K562 (cell line): ENCODE measurements at regions not wholly inside any gene's neighbourhood (a gene's known extent, or its start where the extent isn't known, plus 50 kb on each side); places are given as distances from the start of the nearest gene placed in this dataset.

ENCODE experiments used
- ATAC-seq: fragments of 200-7000 bp; cut with Tn5 transposase; 3 replicates; pipeline ENCODE4 v1.9.1; 2020; ENCODE audit warnings: moderate library complexity
- BruUV-seq: library from RNA; stranded (reverse); fragments of 400-500 nt; replicated peaks from 2 replicates; lab custom pipeline; 2021; lab: Mats Ljungman, UMichigan
- CTCF ChIA-PET: fragments of 300-600 bp; formaldehyde crosslinking; extraction: SDS; loops from one replicate; lab custom pipeline; 2021; ENCODE audit warnings: low intra/inter-chr PET ratio; lab: Yijun Ruan, JAX
- POLR2A ChIA-PET: fragments of 300-600, 350-650 bp; sonication (Branson Sonifier 250); formaldehyde crosslinking; extraction: SDS; loops from one replicate; lab custom pipeline; 2021; ENCODE audit warnings: antibody characterized with exemption, inconsistent platforms; lab: Yijun Ruan, JAX
- DNase-seq, 4 experiments: peaks; one replicate each; pipeline versions ENCODE4 v3.0.0 to v3.0.0-alpha.2; 2011 to 2018; ENCODE audit warnings: low spot score in 3 of 4, mixed read lengths in 3 of 4; ENCODE audit errors: extremely low read depth in 1 of 4
- FAIRE-seq: peaks from 2 replicates; lab custom pipeline; 2011; peaks lifted over from hg19 to GRCh38; lab: Jason Lieb, UNC
- H2AFZ ChIP-seq: 2 replicates; pipeline ENCODE4 v1.6.0; 2011; ENCODE audit warnings: low read depth, low read length, control low read depth, inconsistent platforms
- H3K27ac ChIP-seq: fragments of 200-600 bp; 3 replicates; pipeline ENCODE4 v1.8.0; 2011; ENCODE audit warnings: low read depth, mild to moderate bottlenecking, control low read depth, inconsistent platforms, low read length, moderate library complexity, mixed read lengths; ENCODE audit errors: extremely low read depth
- H3K27me3 ChIP-seq, 2 experiments: fragments of 300-600 bp in 1 of 2; 2 replicates in 1 of 2; 3 replicates in 1 of 2; pipeline versions ENCODE4 v1.6.0 to v1.8.0; 2011; ENCODE audit warnings: inconsistent platforms in 2 of 2, low read length in 2 of 2, mild to moderate bottlenecking in 1 of 2, mixed read lengths in 1 of 2, moderate library complexity in 1 of 2; ENCODE audit not compliant: control insufficient read depth in 2 of 2, insufficient read depth in 2 of 2
- H3K36me3 ChIP-seq: fragments of 300-600 bp; 3 replicates; pipeline ENCODE4 v1.8.0; 2011; ENCODE audit warnings: mild to moderate bottlenecking, low read length, inconsistent platforms; ENCODE audit not compliant: control insufficient read depth, insufficient read depth
- H3K4me1 ChIP-seq, 2 experiments: fragments of 200-600 bp in 1 of 2; replicated peaks in 1 of 2; 2 replicates in 1 of 2; 3 replicates in 1 of 2; pipeline versions ENCODE4 v1.5.1 to v1.8.0; 2011; ENCODE audit warnings: inconsistent platforms in 2 of 2, low read length in 2 of 2, mild to moderate bottlenecking in 1 of 2, mixed read lengths in 1 of 2, moderate library complexity in 1 of 2; ENCODE audit not compliant: control insufficient read depth in 2 of 2, insufficient read depth in 2 of 2
- H3K4me2 ChIP-seq: 2 replicates; pipeline ENCODE4 v1.6.1; 2011; ENCODE audit warnings: low read length, control low read depth, inconsistent platforms, mixed read lengths; ENCODE audit not compliant: insufficient read depth
- H3K4me3 ChIP-seq: fragments of 200-600 bp; sonication (generic), shearing (Covaris generic); 2 replicates; pipeline ENCODE4 v1.5.1; 2016; ENCODE audit warnings: control low read depth, inconsistent platforms
- H3K79me2 ChIP-seq: fragments of 200-600 bp; 3 replicates; pipeline ENCODE4 v1.8.0; 2011; ENCODE audit warnings: low read length, inconsistent platforms; ENCODE audit not compliant: control insufficient read depth, insufficient read depth
- H3K9ac ChIP-seq, 2 experiments: 2 replicates each; pipeline versions ENCODE4 v1.6.0 to v1.6.1; 2011; ENCODE audit warnings: low read depth in 2 of 2, low read length in 2 of 2, control low read depth in 1 of 2, inconsistent platforms in 1 of 2, mild to moderate bottlenecking in 1 of 2, mixed read lengths in 1 of 2; ENCODE audit not compliant: insufficient read depth in 1 of 2
- H3K9me1 ChIP-seq: one replicate; pipeline ENCODE4 v1.6.0; 2011; ENCODE audit warnings: inconsistent platforms, mild to moderate bottlenecking, low read length, moderate library complexity; ENCODE audit not compliant: control insufficient read depth, insufficient read depth
- H3K9me3 ChIP-seq: replicated peaks from 2 replicates; pipeline ENCODE4 v1.5.1; 2011; ENCODE audit warnings: low read depth, low read length, inconsistent platforms; ENCODE audit not compliant: control insufficient read depth, insufficient read depth
- H4K20me1 ChIP-seq: replicated peaks from 2 replicates; pipeline ENCODE4 v1.6.1; 2011; ENCODE audit warnings: low read length, inconsistent platforms, mixed read lengths; ENCODE audit not compliant: control insufficient read depth, insufficient read depth
- DDX20 ChIP-seq: fragments of 450-650 bp; IDR thresholded peaks from 2 replicates; pipeline ENCODE4 v1.6.1; 2016; ENCODE audit warnings: missing genetic modification characterization, low read depth, mild to moderate bottlenecking, missing compliant biosample characterization, moderate library complexity
- FIP1L1 ChIP-seq: fragments of 200-400 bp; formaldehyde crosslinking; IDR thresholded peaks from 2 replicates; pipeline ENCODE4 v1.6.1; 2018; ENCODE audit warnings: mild to moderate bottlenecking, low read depth, low read length; ENCODE audit not compliant: poor library complexity, severe bottlenecking
- FOXO4 ChIP-seq: fragments of 450-650 bp; formaldehyde crosslinking; IDR thresholded peaks from 2 replicates; pipeline ENCODE4 v1.4.0; 2020; ENCODE audit warnings: mild to moderate bottlenecking, moderate library complexity
- HDAC1 ChIP-seq, 2 experiments: fragments of 450-650 bp; IDR thresholded peaks; 2 replicates each; pipeline ENCODE4 v1.6.1; 2016 to 2017; ENCODE audit warnings: inconsistent platforms in 1 of 2, mild to moderate bottlenecking in 1 of 2, moderate library complexity in 1 of 2
- ILF3 ChIP-seq: fragments of 450-650 bp; IDR thresholded peaks from 2 replicates; pipeline ENCODE4 v1.6.1; 2018; ENCODE audit warnings: antibody characterized with exemption, mild to moderate bottlenecking, moderate library complexity, borderline replicate concordance
- KAT8 ChIP-seq: fragments of 450-650 bp; IDR thresholded peaks from 2 replicates; pipeline ENCODE4 v1.6.1; 2016; ENCODE audit warnings: low read depth, mild to moderate bottlenecking
- MAZ ChIP-seq, 2 experiments: fragments of 450-650 bp in 1 of 2; sonication (generic) in 1 of 2; formaldehyde crosslinking; IDR thresholded peaks in 1 of 2; conservative IDR thresholded peaks in 1 of 2; 2 replicates each; pipeline versions ENCODE4 v1.4.0 to v1.5.0; 2020; ENCODE audit warnings: mild to moderate bottlenecking in 1 of 2, missing genetic modification reagents in 1 of 2
- MLX ChIP-seq, 2 experiments: fragments of 450-650 bp in 1 of 2; sonication (generic) in 1 of 2; formaldehyde crosslinking; conservative IDR thresholded peaks; 2 replicates each; pipeline versions ENCODE4 v1.4.0 to v1.8.1; 2020 to 2022; ENCODE audit warnings: mild to moderate bottlenecking in 1 of 2, missing genetic modification reagents in 1 of 2
- NR2F6 ChIP-seq: fragments of 450-650 bp; formaldehyde crosslinking; IDR thresholded peaks from 2 replicates; pipeline ENCODE4 v1.4.0; 2020; ENCODE audit warnings: mild to moderate bottlenecking
- POLR2AphosphoS5 ChIP-seq: IDR thresholded peaks from 2 replicates; pipeline ENCODE4 v1.6.1; 2011; ENCODE audit warnings: mild to moderate bottlenecking, low read depth, low read length, moderate library complexity; ENCODE audit not compliant: control insufficient read depth, insufficient read depth
- POLR2B ChIP-seq: fragments of 450-650 bp; IDR thresholded peaks from 2 replicates; pipeline ENCODE4 v1.6.1; 2018; ENCODE audit warnings: low read depth; ENCODE audit not compliant: partially characterized antibody
- POLR3G ChIP-seq: IDR thresholded peaks from 2 replicates; pipeline ENCODE4 v1.6.1; 2011; ENCODE audit not compliant: insufficient read length, insufficient replicate concordance; ENCODE audit errors: extremely low read depth
- PPARD ChIP-seq: fragments of 250-450 bp; sonication (Bioruptor Pico); IDR thresholded peaks from 2 replicates; pipeline ENCODE4 v1.8.0; 2022; ENCODE audit warnings: inconsistent platforms, mild to moderate bottlenecking, moderate library complexity
- PTRF ChIP-seq: fragments of 450-650 bp; IDR thresholded peaks from 2 replicates; pipeline ENCODE4 v1.6.1; 2016; ENCODE audit warnings: mild to moderate bottlenecking, missing genetic modification characterization, missing compliant biosample characterization
- SAP30 ChIP-seq: fragments of 200-600 bp; sonication (generic); IDR thresholded peaks from 2 replicates; pipeline ENCODE4 v1.6.1; 2012; ENCODE audit warnings: borderline replicate concordance, low read depth, mild to moderate bottlenecking, moderate library complexity, low read length, control low read depth, inconsistent platforms; ENCODE audit not compliant: insufficient read depth, poor library complexity, severe bottlenecking
- TAF7 ChIP-seq: fragments of 450-650 bp; IDR thresholded peaks from 2 replicates; pipeline ENCODE4 v1.6.1; 2016; ENCODE audit warnings: missing genetic modification characterization, missing compliant biosample characterization
- ZNF12 ChIP-seq: sonication (generic); formaldehyde crosslinking; IDR thresholded peaks from 2 replicates; pipeline ENCODE4 v1.4.0; 2020; ENCODE audit warnings: mild to moderate bottlenecking, missing genetic modification reagents
- in situ Hi-C: fragments of 300-500 bp; cut with MboI; formaldehyde crosslinking; loops from 4 replicates; pipeline ENCODE4 v1.15.0; 2018; ENCODE audit warnings: inconsistent platforms, mixed read lengths
- intact Hi-C: fragments of 100-400 bp; cut with micrococcal nuclease; formaldehyde crosslinking; loops from 2 replicates; pipeline ENCODE4 v1.14.2; 2022
- TF ChIP-seq, protein P1 (sequence below): fragments of 450-650 bp; formaldehyde crosslinking; IDR thresholded peaks from 2 replicates; pipeline ENCODE4 v1.4.0; 2022; ENCODE audit warnings: missing genetic modification characterization
- TF ChIP-seq, protein P2 (sequence below): fragments of 250-450 bp; sonication (Bioruptor Pico); IDR thresholded peaks from 2 replicates; pipeline ENCODE4 v1.8.0; 2022; ENCODE audit warnings: inconsistent platforms

DNA sequence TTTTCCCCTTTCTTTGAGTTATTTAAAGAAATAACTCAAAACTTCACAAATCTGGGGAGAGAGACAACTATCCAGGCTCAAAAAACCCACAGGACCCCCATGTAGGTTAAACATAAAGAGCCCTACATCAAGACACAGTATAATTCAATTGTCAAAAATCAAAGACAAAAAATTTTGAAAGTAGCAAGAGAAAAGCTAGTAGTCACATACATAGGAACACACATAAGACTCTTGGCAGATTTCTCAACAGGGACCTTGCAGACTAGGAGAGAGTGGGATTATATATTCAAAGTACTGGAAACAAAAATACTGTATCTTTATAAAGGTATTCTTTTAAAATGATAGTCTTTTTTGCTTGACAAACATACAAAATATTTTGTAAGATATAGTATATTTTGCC, 296.9 kb downstream of the OSTF1 start:
- Histone ChIP-seq H3K9ac (no peak overlapping the region), H3K4me1 (no peaks in the 10 kb centered on the region), H3K27ac (no peak overlapping the region), H3K9me3 (no peaks in the 10 kb centered on the region), H3K4me2 (no peak overlapping the region), H3K79me2 (no peaks in the 10 kb centered on the region), H3K36me3 (no peaks in the 10 kb centered on the region), H3K27me3 (no peaks in the 10 kb centered on the region), H2AFZ (no peak overlapping the region), H4K20me1 (no peaks in the 10 kb centered on the region), H3K4me3 (no peak overlapping the region), H3K9me1 (no peaks in the 10 kb centered on the region)
- TF ChIP-seq FOXO4 (CRISPR knock-in tag) (no peak), HDAC1 (IDR thresholded peaks at IDR 0.05) (no peak), ZNF12 (no peak), FIP1L1 (no peak), PPARD (no peak), SAP30 (no peak), POLR2B (no peak), ILF3 (no peak), KAT8 (no peak), NR2F6 (CRISPR knock-in tag) (no peak), DDX20 (no peak), POLR3G (no peak), PTRF (tag) (no peak), POLR2AphosphoS5 (no peak), MAZ (CRISPR knock-in tag; conservative IDR thresholded peaks at IDR 0.05 in 1 of 2, IDR thresholded peaks at IDR 0.05 in 1 of 2) (no peak), MLX (CRISPR knock-in tag; conservative IDR thresholded peaks at IDR 0.05) (no peak), TAF7 (no peak)
- TF ChIP-seq, protein P1, sequence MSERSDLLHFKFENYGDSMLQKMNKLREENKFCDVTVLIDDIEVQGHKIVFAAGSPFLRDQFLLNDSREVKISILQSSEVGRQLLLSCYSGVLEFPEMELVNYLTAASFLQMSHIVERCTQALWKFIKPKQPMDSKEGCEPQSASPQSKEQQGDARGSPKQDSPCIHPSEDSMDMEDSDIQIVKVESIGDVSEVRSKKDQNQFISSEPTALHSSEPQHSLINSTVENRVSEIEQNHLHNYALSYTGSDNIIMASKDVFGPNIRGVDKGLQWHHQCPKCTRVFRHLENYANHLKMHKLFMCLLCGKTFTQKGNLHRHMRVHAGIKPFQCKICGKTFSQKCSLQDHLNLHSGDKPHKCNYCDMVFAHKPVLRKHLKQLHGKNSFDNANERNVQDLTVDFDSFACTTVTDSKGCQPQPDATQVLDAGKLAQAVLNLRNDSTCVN (CRISPR knock-in tag): no peak
- TF ChIP-seq, protein P2, sequence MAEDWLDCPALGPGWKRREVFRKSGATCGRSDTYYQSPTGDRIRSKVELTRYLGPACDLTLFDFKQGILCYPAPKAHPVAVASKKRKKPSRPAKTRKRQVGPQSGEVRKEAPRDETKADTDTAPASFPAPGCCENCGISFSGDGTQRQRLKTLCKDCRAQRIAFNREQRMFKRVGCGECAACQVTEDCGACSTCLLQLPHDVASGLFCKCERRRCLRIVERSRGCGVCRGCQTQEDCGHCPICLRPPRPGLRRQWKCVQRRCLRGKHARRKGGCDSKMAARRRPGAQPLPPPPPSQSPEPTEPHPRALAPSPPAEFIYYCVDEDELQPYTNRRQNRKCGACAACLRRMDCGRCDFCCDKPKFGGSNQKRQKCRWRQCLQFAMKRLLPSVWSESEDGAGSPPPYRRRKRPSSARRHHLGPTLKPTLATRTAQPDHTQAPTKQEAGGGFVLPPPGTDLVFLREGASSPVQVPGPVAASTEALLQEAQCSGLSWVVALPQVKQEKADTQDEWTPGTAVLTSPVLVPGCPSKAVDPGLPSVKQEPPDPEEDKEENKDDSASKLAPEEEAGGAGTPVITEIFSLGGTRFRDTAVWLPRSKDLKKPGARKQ (CRISPR knock-in tag): no peak
- intact Hi-C loops: no loop called here
- in situ Hi-C loops: no loop called here
- FAIRE-seq (no peak), DNase-seq (no peak), ATAC-seq (no peak)
- ChIA-PET CTCF (no interaction called here), POLR2A (no interaction called here)
- BruUV-seq: no TSS peak
